B cell (primary cell): ENCODE measurements at regions not wholly inside any gene's neighbourhood (a gene's known extent, or its start where the extent isn't known, plus 50 kb on each side); places are given as distances from the start of the nearest gene placed in this dataset.

Experiments
- EZH2 ChIP-seq: IDR thresholded peaks from 2 replicates; pipeline ENCODE4 v1.6.1; 2012; ENCODE audit warnings: borderline replicate concordance, low read depth, mild to moderate bottlenecking, moderate library complexity, low read length; ENCODE audit not compliant: insufficient read depth, poor library complexity, severe bottlenecking
- TF ChIP-seq, protein P1 (sequence below): fragments of 200-600 bp; IDR thresholded peaks from one replicate; pipeline ENCODE4 v1.8.0; 2022; ENCODE audit warnings: antibody characterized with exemption, mild to moderate bottlenecking

DNA sequence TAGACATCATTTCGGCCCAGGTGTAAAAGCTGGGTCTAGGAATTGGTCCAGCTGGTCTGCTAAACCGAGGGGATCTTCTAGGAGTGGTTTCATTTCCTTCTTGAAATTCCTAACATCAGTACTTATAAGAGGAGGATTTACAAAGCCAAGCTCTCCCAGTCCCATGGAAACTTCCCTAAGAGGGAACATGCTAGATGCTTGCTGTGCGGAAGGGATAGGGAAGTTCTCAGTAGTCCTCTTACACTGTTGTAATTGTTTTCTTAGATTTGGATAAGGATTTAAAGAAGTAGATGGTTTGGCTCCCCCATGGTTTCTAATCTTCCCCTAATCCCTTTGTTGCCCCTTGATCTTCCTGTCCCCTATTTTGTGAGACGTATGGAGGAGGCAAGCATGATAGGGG, 89.7 kb upstream of the XCR1 start:
- no peak for TF ChIP-seq EZH2
- TF ChIP-seq, protein P1, sequence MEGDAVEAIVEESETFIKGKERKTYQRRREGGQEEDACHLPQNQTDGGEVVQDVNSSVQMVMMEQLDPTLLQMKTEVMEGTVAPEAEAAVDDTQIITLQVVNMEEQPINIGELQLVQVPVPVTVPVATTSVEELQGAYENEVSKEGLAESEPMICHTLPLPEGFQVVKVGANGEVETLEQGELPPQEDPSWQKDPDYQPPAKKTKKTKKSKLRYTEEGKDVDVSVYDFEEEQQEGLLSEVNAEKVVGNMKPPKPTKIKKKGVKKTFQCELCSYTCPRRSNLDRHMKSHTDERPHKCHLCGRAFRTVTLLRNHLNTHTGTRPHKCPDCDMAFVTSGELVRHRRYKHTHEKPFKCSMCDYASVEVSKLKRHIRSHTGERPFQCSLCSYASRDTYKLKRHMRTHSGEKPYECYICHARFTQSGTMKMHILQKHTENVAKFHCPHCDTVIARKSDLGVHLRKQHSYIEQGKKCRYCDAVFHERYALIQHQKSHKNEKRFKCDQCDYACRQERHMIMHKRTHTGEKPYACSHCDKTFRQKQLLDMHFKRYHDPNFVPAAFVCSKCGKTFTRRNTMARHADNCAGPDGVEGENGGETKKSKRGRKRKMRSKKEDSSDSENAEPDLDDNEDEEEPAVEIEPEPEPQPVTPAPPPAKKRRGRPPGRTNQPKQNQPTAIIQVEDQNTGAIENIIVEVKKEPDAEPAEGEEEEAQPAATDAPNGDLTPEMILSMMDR: no peak
